NB4 (cell line): ENCODE measurements at regions not wholly inside any gene's neighbourhood (a gene's known extent, or its start where the extent isn't known, plus 50 kb on each side); places are given as distances from the start of the nearest gene placed in this dataset.

Experiments used
- CTCF ChIP-seq: IDR thresholded peaks from one replicate; pipeline ENCODE4 v1.5.1; 2012; ENCODE audit warnings: low read depth, low read length
- MYC ChIP-seq: IDR thresholded peaks from 2 replicates; pipeline ENCODE4 v1.6.1; 2011; ENCODE audit warnings: low read depth, low read length

- TF ChIP-seq CTCF (no peak), MYC (no peak)
Measured at GRCh38 chr2:66686755-66687154, 251.8 kb downstream of the MEIS1 start.
